ENCODE measurements at regions not wholly inside any gene's neighbourhood (a gene's known extent, or its start where the extent isn't known, plus 50 kb on each side); places are given as distances from the start of the nearest gene placed in this dataset.

GRCh38 chr2:128769457-128770142 lies 450.9 kb upstream of the HS6ST1 start:
- no peak for TF ChIP-seq TAF1 (IDR thresholded peaks at IDR 0.05; ENCODE audit: low read depth, low read length)
- TF ChIP-seq SPI1 (IDR thresholded peaks at IDR 0.05; ENCODE audit: low read depth, low read length) = no peak
- TF ChIP-seq POLR2A (IDR thresholded peaks at IDR 0.05; ENCODE audit: low read depth, low read length) = no peak
